Lower leg skin (tissue), 4 donors: ENCODE measurements at regions not wholly inside any gene's neighbourhood (a gene's known extent, or its start where the extent isn't known, plus 50 kb on each side); places are given as distances from the start of the nearest gene placed in this dataset.

Source experiments
- DNase-seq, 2 donors: peaks; one replicate each; pipeline ENCODE4 v3.0.0-alpha.2; 2019; ENCODE audit warnings: low spot score in 2 of 2
- H3K4me3 ChIP-seq: fragments of 200-600 bp; sonication (generic); 2 replicates; pipeline ENCODE4 v1.5.1; 2017; ENCODE audit warnings: mild to moderate bottlenecking, low read depth; ENCODE audit not compliant: poor library complexity, severe bottlenecking
- CTCF ChIP-seq, 3 donors: fragments of 450-650 bp; IDR thresholded peaks; one replicate each; pipeline ENCODE4 v1.5.1; 2016; ENCODE audit warnings: antibody characterized with exemption in 3 of 3, mild to moderate bottlenecking in 3 of 3, moderate library complexity in 2 of 3
- POLR2A ChIP-seq, 2 donors: fragments of 450-650 bp; IDR thresholded peaks; one replicate each; pipeline ENCODE4 v1.6.1; 2016 to 2017; ENCODE audit warnings: antibody characterized with exemption in 2 of 2, mild to moderate bottlenecking in 1 of 2, moderate library complexity in 1 of 2
- WGBS, 2 donors: methylation state at CpG; one replicate each; pipeline ENCODE4 v1.1.5; 2018; 5-methylcytosine and 5-hydroxymethylcytosine counted together
- intact Hi-C: fragments of 100-400 bp; cut with DNase I; formaldehyde crosslinking; loops from one replicate; pipeline ENCODE4 v1.15.0; 2023; ENCODE audit warnings: low total_unique reads

GRCh38 chr1:82969340-82969739, 1029.6 kb downstream of the TTLL7 start:
- TF ChIP-seq CTCF (IDR thresholded peaks at IDR 0.05) = no peak
- TF ChIP-seq POLR2A (IDR thresholded peaks at IDR 0.05) = no peak
- DNase-seq = no peak
- intact Hi-C loops = no loop called here
- WGBS, 2 donors = 78 to 84% methylated on average over 2 of the region's 2 CpGs
- H3K4me3 ChIP-seq = no peak overlapping the region

- DNase-seq = no peak
- intact Hi-C loops = no loop called here
- TF ChIP-seq POLR2A (IDR thresholded peaks at IDR 0.05) (no peak), CTCF (IDR thresholded peaks at IDR 0.05) (no peak)
- 88 to 92% methylated on average over 2 of the region's 2 CpGs for WGBS, 2 donors
- no peak overlapping the region for H3K4me3 ChIP-seq
These were observed 1036.3 kb downstream of the TTLL7 start for GRCh38 chr1:82962658-82963057.

GRCh38 chr1:82950606-82951200, 1048.2 kb downstream of the TTLL7 start:
- TF ChIP-seq POLR2A (IDR thresholded peaks at IDR 0.05) (no peak), CTCF (IDR thresholded peaks at IDR 0.05) (no peak)
- H3K4me3 ChIP-seq = no peak overlapping the region
- WGBS, 2 donors = 89 to 91% methylated on average over 6 of the region's 6 CpGs
- DNase-seq = no peak
- intact Hi-C loops = no loop called here

GRCh38 chr1:82948386-82948785, 1050.5 kb downstream of the TTLL7 start:
- DNase-seq = no peak
- WGBS, 2 donors = 6 to 10% methylated on average over 1 of the region's 1 CpG
- intact Hi-C loops = no loop called here
- H3K4me3 ChIP-seq = no peak overlapping the region
- TF ChIP-seq CTCF (IDR thresholded peaks at IDR 0.05) (no peak), POLR2A (IDR thresholded peaks at IDR 0.05) (no peak)

GRCh38 chr1:82947278-82947677, 1051.7 kb downstream of the TTLL7 start:
- 83 to 87% methylated on average over 2 of the region's 2 CpGs for WGBS, 2 donors
- DNase-seq = no peak

More at GRCh38 chr1:82947278-82947677, 1051.7 kb downstream of the TTLL7 start:
- H3K4me3 ChIP-seq = no peak overlapping the region
- no peak for TF ChIP-seq POLR2A (IDR thresholded peaks at IDR 0.05)
- no peak for TF ChIP-seq CTCF (IDR thresholded peaks at IDR 0.05)
- intact Hi-C loops = no loop called here
